ENCODE measurements at regions not wholly inside any gene's neighbourhood (a gene's known extent, or its start where the extent isn't known, plus 50 kb on each side); places are given as distances from the start of the nearest gene placed in this dataset.

DNA sequence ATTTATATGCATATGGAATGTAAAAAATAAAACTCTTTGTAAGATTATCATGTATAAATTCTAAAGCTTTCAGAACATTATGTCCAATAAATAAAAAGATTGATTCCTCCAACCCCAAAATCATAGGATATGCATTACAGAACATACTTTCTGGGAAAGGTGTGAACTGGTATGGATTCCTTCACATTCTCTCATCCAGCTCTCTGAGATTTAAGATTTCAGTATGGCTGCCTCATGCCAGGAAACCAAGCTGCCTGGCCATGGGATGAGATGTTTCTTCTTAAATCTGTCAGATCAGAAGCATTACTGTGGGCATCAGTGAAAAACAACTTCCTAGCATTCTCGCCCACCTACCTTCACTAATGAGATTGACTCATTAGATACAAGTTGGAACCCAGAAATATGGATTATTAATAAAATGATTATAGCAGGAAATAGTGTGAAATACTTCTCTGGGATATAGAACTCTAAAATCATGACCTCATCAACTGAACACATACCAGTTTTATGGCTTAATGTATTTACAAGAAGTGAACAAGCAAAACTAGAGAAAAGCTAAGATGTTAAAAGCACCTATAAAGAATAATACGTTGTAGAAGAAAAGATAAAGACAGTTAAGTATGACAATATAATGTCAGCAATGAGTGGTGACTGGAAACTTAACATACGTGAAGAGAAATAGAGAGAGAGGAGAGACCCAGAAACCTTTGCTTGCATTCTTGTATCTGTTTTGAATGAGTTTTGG, 171.6 kb upstream of the PHACTR1 start (continued):
- TF ChIP-seq HDAC2 (IDR thresholded peaks at IDR 0.05; ENCODE audit: borderline replicate concordance in 1 of 2, low read depth in 2 of 2, low read length in 2 of 2), result no peak
- no peak for TF ChIP-seq E2F6 (IDR thresholded peaks at IDR 0.05)
- TF ChIP-seq POLR2AphosphoS5 (IDR thresholded peaks at IDR 0.05; ENCODE audit: low read depth, low read length), result no peak
- no peak for TF ChIP-seq SRF (IDR thresholded peaks at IDR 0.05; ENCODE audit: low read depth, low read length)

Data from H1 (cell line).